Pancreas (tissue), 10 donors: ENCODE measurements at regions not wholly inside any gene's neighbourhood (a gene's known extent, or its start where the extent isn't known, plus 50 kb on each side); places are given as distances from the start of the nearest gene placed in this dataset.
A peak's percentile ranks its signal among the peaks of the same experiment; 100 is the strongest.
"Not testable (repeated sequence)": the region's sequence is repeated elsewhere in the genome, so short reads cannot be mapped to it uniquely, and the experiment has no call there.

ENCODE experiments used
- ATAC-seq, 4 donors: fragments of 200-7000 bp; cut with Tn5 transposase; one replicate each; pipeline versions ENCODE4 v1.8.0 to v1.9.1; 2020; ENCODE audit warnings: mild to moderate bottlenecking in 4 of 4, moderate library complexity in 4 of 4
- DNase-seq, 6 donors: peaks; one replicate each; pipeline ENCODE4 v3.0.0-alpha.2; 2020
- FAIRE-seq: peaks from 2 replicates; lab custom pipeline; 2012; peaks lifted over from hg19 to GRCh38; lab: Jason Lieb, UNC
- H3K27ac ChIP-seq, 4 donors: fragments of 200-600 bp; sonication (generic); 1 replicate in 3 of 4; 2 replicates in 1 of 4; pipeline versions ENCODE4 v1.5.0 to v1.8.0; 2020
- H3K27me3 ChIP-seq, 4 donors: fragments of 200-600 bp; one replicate each; pipeline ENCODE4 v1.8.0; 2021
- H3K36me3 ChIP-seq, 3 donors: fragments of 200-600 bp; sonication (generic) in 1 of 3; one replicate each; pipeline versions ENCODE4 v1.5.0 to v1.8.0; 2020 to 2021
- H3K4me1 ChIP-seq, 3 donors: fragments of 200-600 bp; one replicate each; pipeline ENCODE4 v1.8.0; 2021
- H3K4me3 ChIP-seq, 4 donors: fragments of 200-600 bp; sonication (generic) in 2 of 4; one replicate each; pipeline versions ENCODE4 v1.5.0 to v1.8.0; 2020 to 2021
- H3K9me3 ChIP-seq, 4 donors: fragments of 200-600 bp; one replicate each; pipeline ENCODE4 v1.8.0; 2021
- CTCF ChIP-seq, 4 donors: fragments of 200-600 bp; sonication (generic) in 3 of 4; IDR thresholded peaks; one replicate each; pipeline versions ENCODE4 v1.5.0 to v1.8.0; 2021; ENCODE audit warnings: antibody characterized with exemption in 4 of 4
- WGBS, 2 donors: extraction: QIAGEN DNeasy Blood & Tissue Kit; methylation state at CpG; one replicate each; pipeline ENCODE4 v1.1.7; 2013; 5-methylcytosine and 5-hydroxymethylcytosine counted together
- intact Hi-C, 3 donors: fragments of 100-400 bp; cut with DNase I; formaldehyde crosslinking; loops; one replicate each; pipeline versions ENCODE4 v1.11.1 to v1.14.2; 2022
- donor health status: healthy with polysubstance abuse.
- donor health status: DM: no; HTN: no; CAD: no; lungs with moderate emphysema.
- donor health status: DM: no; HTN: no; CAD: no.
- donor health status: control.
- donor health status: control.
- donor health status: Bipolar disorder and iron deficiency.
- donor health status: DM: yes; HTN: yes; CAD: no.
- donor health status: DM: no; HTN: no; CAD: no.
- donor health status: DM: no; HTN: no; CAD: no.
- donor health status: DM: yes; HTN: yes; CAD: no.

GRCh38 chr6:105678516-105678915 lies 275.6 kb upstream of the PREP start:
- Histone ChIP-seq H3K4me1 (no peaks in the 10 kb centered on the region), H3K9me3 (no peaks in the 10 kb centered on the region), H3K27ac (no peak overlapping the region), H3K4me3 (no peak overlapping the region), H3K27me3 (no peaks in the 10 kb centered on the region), H3K36me3 (no peaks in the 10 kb centered on the region)
- no peak for ATAC-seq
- DNase-seq: no peak
- 76 to 88% methylated on average over 1 of the region's 1 CpG for WGBS, 2 donors
- TF ChIP-seq CTCF (IDR thresholded peaks at IDR 0.05): no peak
- no peak for FAIRE-seq
- intact Hi-C loops: no loop called here

- Histone ChIP-seq H3K36me3 (no peaks in the 10 kb centered on the region), H3K9me3 (no peaks in the 10 kb centered on the region), H3K4me3 (no peak overlapping the region), H3K27me3 (no peaks in the 10 kb centered on the region), H3K4me1 (no peaks in the 10 kb centered on the region), H3K27ac (no peak overlapping the region)
- no peak for ATAC-seq
- intact Hi-C loops: no loop called here
- TF ChIP-seq CTCF (IDR thresholded peaks at IDR 0.05): no peak
- WGBS, 2 donors: 76 to 82% methylated on average over 2 of the region's 2 CpGs
- FAIRE-seq: no peak
- no peak for DNase-seq
These were observed 275.0 kb upstream of the PREP start for GRCh38 chr6:105677671-105678475.

- Histone ChIP-seq H3K27me3 (no peaks in the 10 kb centered on the region), H3K9me3 (no peaks in the 10 kb centered on the region), H3K27ac (no peak overlapping the region), H3K4me1 (no peaks in the 10 kb centered on the region), H3K36me3 (no peaks in the 10 kb centered on the region), H3K4me3 (no peak overlapping the region)
- no peak for TF ChIP-seq CTCF (IDR thresholded peaks at IDR 0.05)
- intact Hi-C loops: no loop called here
- FAIRE-seq (no peak), DNase-seq (no peak), ATAC-seq (no peak)
- WGBS, 2 donors: 79 to 84% methylated on average over 3 of the region's 3 CpGs
These were observed 274.0 kb upstream of the PREP start for GRCh38 chr6:105676857-105677256.

- intact Hi-C loops: no loop called here
- Histone ChIP-seq H3K4me1 (no peaks in the 10 kb centered on the region), H3K36me3 (no peaks in the 10 kb centered on the region), H3K27me3 (no peaks in the 10 kb centered on the region), H3K27ac (no peak overlapping the region), H3K9me3 (no peaks in the 10 kb centered on the region), H3K4me3 (no peak overlapping the region)
- TF ChIP-seq CTCF (IDR thresholded peaks at IDR 0.05): no peak
- ATAC-seq (peak in 2 of 4 donors; percentile 20 to 61), DNase-seq (no peak), FAIRE-seq (no peak)
- 49% methylated on average over 5 of the region's 5 CpGs for WGBS, 2 donors
These were observed 273.0 kb upstream of the PREP start for GRCh38 chr6:105675715-105676397.

GRCh38 chr6:105672856-105673538 lies 270.1 kb upstream of the PREP start:
- H3K27ac ChIP-seq, H3K4me1 ChIP-seq, H3K36me3 ChIP-seq, ATAC-seq, FAIRE-seq, DNase-seq, H3K27me3 ChIP-seq, intact Hi-C loops, H3K4me3 ChIP-seq, H3K9me3 ChIP-seq: not testable (repeated sequence)
- WGBS, 2 donors: 67 to 83% methylated on average over 2 of the region's 2 CpGs
